ENCODE measurements at regions not wholly inside any gene's neighbourhood (a gene's known extent, or its start where the extent isn't known, plus 50 kb on each side); places are given as distances from the start of the nearest gene placed in this dataset.

DNA sequence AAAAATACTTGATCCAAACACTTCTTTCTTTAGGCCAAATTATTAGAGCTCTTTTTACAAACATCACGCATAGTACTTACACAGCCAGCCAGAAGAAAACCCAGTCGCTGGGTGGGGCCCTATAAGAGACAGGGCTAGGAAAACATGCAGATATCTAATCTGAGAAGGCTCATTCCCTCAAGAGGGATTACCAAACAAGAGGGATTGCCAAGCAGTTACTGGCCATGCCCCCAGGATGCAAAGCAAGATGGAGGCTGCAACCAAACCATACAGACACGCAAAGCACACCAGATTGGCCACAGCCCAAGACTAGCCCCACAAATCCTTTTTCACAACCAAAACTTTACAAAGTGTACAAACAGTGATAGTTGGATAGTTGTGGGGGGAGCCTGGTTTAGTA is 1235.4 kb upstream of the GJE1 start:
- TF ChIP-seq CTCF (IDR thresholded peaks at IDR 0.05) (no peak), POLR2A (IDR thresholded peaks at IDR 0.05) (no peak)
